Keratinocyte (primary cell): ENCODE measurements at regions not wholly inside any gene's neighbourhood (a gene's known extent, or its start where the extent isn't known, plus 50 kb on each side); places are given as distances from the start of the nearest gene placed in this dataset.

Experiments
- DNase-seq: peaks from one replicate; pipeline ENCODE4 v3.0.0-alpha.2; 2011; ENCODE audit warnings: low read depth, missing footprints, low spot score
- FAIRE-seq: peaks from 2 replicates; lab custom pipeline; 2011; peaks lifted over from hg19 to GRCh38; lab: Jason Lieb, UNC
- H2AFZ ChIP-seq: 2 replicates; pipeline ENCODE4 v1.6.0; 2012; ENCODE audit warnings: low read length, control low read depth, inconsistent platforms; ENCODE audit not compliant: control insufficient read depth
- H3K27ac ChIP-seq: 2 replicates; pipeline ENCODE4 v1.5.1; 2011; ENCODE audit warnings: low read length; ENCODE audit not compliant: control insufficient read depth, insufficient read depth
- H3K27me3 ChIP-seq: 3 replicates; pipeline ENCODE4 v1.6.0; 2011; ENCODE audit warnings: low read length; ENCODE audit not compliant: control insufficient read depth, insufficient read depth; ENCODE audit errors: extremely low read depth
- H3K36me3 ChIP-seq, 2 experiments: 2 replicates in 1 of 2; 3 replicates in 1 of 2; pipeline ENCODE4 v1.5.1; 2011; ENCODE audit warnings: low read length in 2 of 2, mild to moderate bottlenecking in 1 of 2; ENCODE audit not compliant: control insufficient read depth in 2 of 2, insufficient read depth in 2 of 2; ENCODE audit errors: extremely low read depth in 1 of 2
- H3K4me1 ChIP-seq: 3 replicates; pipeline ENCODE4 v1.5.1; 2011; ENCODE audit warnings: low read length; ENCODE audit not compliant: control insufficient read depth, insufficient read depth; ENCODE audit errors: extremely low read depth
- H3K4me2 ChIP-seq: 3 replicates; pipeline ENCODE4 v1.6.0; 2011; ENCODE audit warnings: low read depth, low read length; ENCODE audit not compliant: control insufficient read depth, insufficient read depth; ENCODE audit errors: extremely low read depth
- H3K4me3 ChIP-seq, 3 experiments: fragments of 200-600 bp in 1 of 3; sonication (generic) in 1 of 3; 2 replicates in 2 of 3; 3 replicates in 1 of 3; pipeline ENCODE4 v1.5.1; 2011 to 2016; ENCODE audit warnings: low read length in 3 of 3, mild to moderate bottlenecking in 3 of 3, control low read depth in 2 of 3, inconsistent platforms in 1 of 3, low read depth in 1 of 3, mixed read lengths in 1 of 3, mixed run types in 1 of 3, moderate library complexity in 1 of 3; ENCODE audit not compliant: control insufficient read depth in 2 of 3, insufficient read depth in 2 of 3; ENCODE audit errors: extremely low read depth in 1 of 3
- H3K79me2 ChIP-seq: 2 replicates; pipeline ENCODE4 v1.6.0; 2012; ENCODE audit warnings: low read length; ENCODE audit not compliant: control insufficient read depth, insufficient read depth
- H3K9ac ChIP-seq: 3 replicates; pipeline ENCODE4 v1.6.0; 2011; ENCODE audit warnings: low read length; ENCODE audit not compliant: control insufficient read depth, insufficient read depth; ENCODE audit errors: extremely low read depth
- H3K9me1 ChIP-seq: 3 replicates; pipeline ENCODE4 v1.6.0; 2011; ENCODE audit warnings: low read length; ENCODE audit not compliant: control insufficient read depth, insufficient read depth; ENCODE audit errors: extremely low read depth
- H3K9me3 ChIP-seq: 2 replicates; pipeline ENCODE4 v1.5.1; 2012; ENCODE audit warnings: low read depth, low read length; ENCODE audit not compliant: control insufficient read depth
- H4K20me1 ChIP-seq: 3 replicates; pipeline ENCODE4 v1.6.0; 2011; ENCODE audit warnings: low read length; ENCODE audit not compliant: control insufficient read depth, insufficient read depth; ENCODE audit errors: extremely low read depth
- EZH2 ChIP-seq: IDR thresholded peaks from one replicate; pipeline ENCODE4 v1.6.1; 2012; ENCODE audit warnings: inconsistent platforms, mild to moderate bottlenecking, low read length, moderate library complexity
- dilution Hi-C: fragments of 300-500 bp; cut with MboI; formaldehyde crosslinking; loops from one replicate; pipeline ENCODE4 v1.7.0; 2020; ENCODE audit warnings: low sequenced_read_pairs; ENCODE audit not compliant: extremely low pct_ligation_motif_present
- TF ChIP-seq, protein P1 (sequence below), 3 experiments: IDR thresholded peaks in 1 of 3; conservative IDR thresholded peaks in 1 of 3; optimal IDR thresholded peaks in 1 of 3; 2 replicates in 2 of 3; 3 replicates in 1 of 3; pipeline versions ENCODE3 to v1.5.1; 2011; ENCODE audit warnings: low read length in 3 of 3, mild to moderate bottlenecking in 3 of 3, moderate library complexity in 2 of 3, control low read depth in 1 of 3, inconsistent platforms in 1 of 3; ENCODE audit not compliant: insufficient read depth in 2 of 3; ENCODE audit errors: extremely low read depth in 1 of 3

DNA sequence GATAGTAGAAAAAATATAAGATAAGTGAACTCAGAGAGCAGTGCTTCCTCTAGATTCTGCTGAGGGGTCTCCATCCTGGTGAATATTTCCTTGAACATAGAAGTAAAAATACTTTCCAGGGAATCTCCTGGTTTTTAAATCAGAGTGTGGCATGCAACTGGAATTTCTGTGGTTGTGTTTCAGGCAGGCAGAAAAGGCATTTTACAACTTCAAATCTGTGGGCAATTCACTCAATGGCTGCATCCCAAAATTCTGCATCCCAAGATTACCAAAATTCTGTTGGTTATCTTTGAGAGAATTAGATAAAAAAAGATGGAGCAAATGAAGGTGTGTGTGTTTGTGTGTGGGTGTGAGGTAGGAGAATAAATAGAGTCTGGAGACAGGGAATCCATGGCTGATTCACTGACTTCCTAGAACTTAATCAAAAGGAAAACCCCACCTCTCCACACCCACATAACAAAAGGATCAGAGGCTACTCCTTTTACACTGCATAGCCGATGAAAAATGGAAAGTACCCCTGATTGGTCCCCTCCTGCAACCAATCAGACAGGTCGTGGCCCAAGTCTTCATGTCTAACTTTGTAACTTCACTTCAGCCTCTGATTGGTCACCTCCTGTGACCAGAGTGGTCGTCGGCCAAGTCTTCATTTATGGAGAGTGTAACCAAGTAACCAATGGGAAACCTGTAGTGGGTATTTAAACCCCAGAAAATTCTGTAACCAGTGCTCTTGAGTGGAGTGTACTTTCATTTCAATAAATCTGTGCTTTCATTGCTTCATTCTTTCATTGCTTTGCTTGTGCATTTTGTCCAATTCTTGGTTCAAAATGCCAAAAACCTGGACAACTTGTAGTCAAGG lies 112.8 kb downstream of the DLEU7 start:
- peak overlapping the region; percentile 45 for H3K4me2 ChIP-seq
- peak; percentile 57 for FAIRE-seq

DNA sequence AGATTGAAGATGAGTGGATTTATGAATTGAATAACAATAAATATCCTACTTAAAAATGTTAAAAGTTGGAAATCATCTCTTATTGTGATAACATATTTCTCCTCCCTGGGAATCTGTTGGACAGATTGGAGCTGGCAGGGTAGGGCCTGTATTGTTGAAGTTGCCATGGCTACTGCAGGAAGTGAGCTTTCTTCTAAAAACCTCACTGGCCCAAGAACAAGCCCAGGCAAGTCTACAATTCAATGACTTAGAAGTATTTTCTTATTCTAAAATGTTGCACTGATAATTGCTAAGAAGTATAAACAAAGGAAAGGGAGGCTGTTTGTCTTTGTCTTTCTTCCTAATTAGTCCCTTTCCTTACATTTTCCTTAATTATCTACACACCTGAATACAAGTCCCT lies 112.1 kb downstream of the DLEU7 start:
- H3K9ac ChIP-seq: peak overlapping the region; percentile 56
- DNase-seq (peak; percentile 93), FAIRE-seq (peak; percentile 86)
- H3K79me2 ChIP-seq: no peaks in the 10 kb centered on the region
- peak overlapping the region in 1 of 3 experiments; percentile 41 for H3K4me3 ChIP-seq
- H4K20me1 ChIP-seq: no peaks in the 10 kb centered on the region
- TF ChIP-seq, protein P1, sequence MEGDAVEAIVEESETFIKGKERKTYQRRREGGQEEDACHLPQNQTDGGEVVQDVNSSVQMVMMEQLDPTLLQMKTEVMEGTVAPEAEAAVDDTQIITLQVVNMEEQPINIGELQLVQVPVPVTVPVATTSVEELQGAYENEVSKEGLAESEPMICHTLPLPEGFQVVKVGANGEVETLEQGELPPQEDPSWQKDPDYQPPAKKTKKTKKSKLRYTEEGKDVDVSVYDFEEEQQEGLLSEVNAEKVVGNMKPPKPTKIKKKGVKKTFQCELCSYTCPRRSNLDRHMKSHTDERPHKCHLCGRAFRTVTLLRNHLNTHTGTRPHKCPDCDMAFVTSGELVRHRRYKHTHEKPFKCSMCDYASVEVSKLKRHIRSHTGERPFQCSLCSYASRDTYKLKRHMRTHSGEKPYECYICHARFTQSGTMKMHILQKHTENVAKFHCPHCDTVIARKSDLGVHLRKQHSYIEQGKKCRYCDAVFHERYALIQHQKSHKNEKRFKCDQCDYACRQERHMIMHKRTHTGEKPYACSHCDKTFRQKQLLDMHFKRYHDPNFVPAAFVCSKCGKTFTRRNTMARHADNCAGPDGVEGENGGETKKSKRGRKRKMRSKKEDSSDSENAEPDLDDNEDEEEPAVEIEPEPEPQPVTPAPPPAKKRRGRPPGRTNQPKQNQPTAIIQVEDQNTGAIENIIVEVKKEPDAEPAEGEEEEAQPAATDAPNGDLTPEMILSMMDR (optimal IDR thresholded peaks at IDR 0.05 in 1 of 3, IDR thresholded peaks at IDR 0.05 in 1 of 3, conservative IDR thresholded peaks at IDR 0.05 in 1 of 3; ENCODE audit: extremely low read depth in 1 of 3, insufficient read depth in 2 of 3, low read length in 3 of 3): no peak
- no peak for TF ChIP-seq EZH2
- peak overlapping the region; percentile 85 for H3K27ac ChIP-seq
- H3K4me2 ChIP-seq: peak overlapping the region; percentile 45
- dilution Hi-C loops: no loop called here
- no peaks in the 10 kb centered on the region for H3K9me1 ChIP-seq
- H2AFZ ChIP-seq: peak overlapping the region; percentile 57
- H3K27me3 ChIP-seq: no peaks in the 10 kb centered on the region
- H3K9me3 ChIP-seq: peaks cover 3% of the 10 kb centered on the region
- H3K36me3 ChIP-seq: no peaks in the 10 kb centered on the region
- H3K4me1 ChIP-seq: peaks cover 24% of the 10 kb centered on the region

More for the DNA sequence above, 112.8 kb downstream of the DLEU7 start:
- H2AFZ ChIP-seq: peak overlapping the region; percentile 57
- no peaks in the 10 kb centered on the region for H3K9me1 ChIP-seq
- peak overlapping the region; percentile 56 for H3K9ac ChIP-seq
- H3K27ac ChIP-seq: peak overlapping the region; percentile 85
- no peaks in the 10 kb centered on the region for H3K27me3 ChIP-seq
- H3K4me1 ChIP-seq: peaks cover 24% of the 10 kb centered on the region
- H3K4me3 ChIP-seq: no peak overlapping the region
- TF ChIP-seq, protein P1 (optimal IDR thresholded peaks at IDR 0.05 in 1 of 3, IDR thresholded peaks at IDR 0.05 in 1 of 3, conservative IDR thresholded peaks at IDR 0.05 in 1 of 3; ENCODE audit: extremely low read depth in 1 of 3, insufficient read depth in 2 of 3, low read length in 3 of 3): no peak
- no peak for TF ChIP-seq EZH2
- no peaks in the 10 kb centered on the region for H3K36me3 ChIP-seq
- no peaks in the 10 kb centered on the region for H4K20me1 ChIP-seq
- no peak for DNase-seq
- H3K9me3 ChIP-seq: peaks cover 3% of the 10 kb centered on the region
- H3K79me2 ChIP-seq: no peaks in the 10 kb centered on the region
- dilution Hi-C loops: no loop called here
